MCF 10A (cell line): ENCODE measurements at regions not wholly inside any gene's neighbourhood (a gene's known extent, or its start where the extent isn't known, plus 50 kb on each side); places are given as distances from the start of the nearest gene placed in this dataset.

Experiments used
- BruUV-seq: library from RNA; stranded (reverse); fragments of 400-500 nt; replicated peaks from 2 replicates; lab custom pipeline; 2021; lab: Mats Ljungman, UMichigan
- CTCF ChIA-PET: fragments of 300-600 bp; sonication (Branson Sonifier 250); formaldehyde crosslinking; extraction: SDS; loops from one replicate; lab custom pipeline; 2021; ENCODE audit warnings: antibody characterized with exemption, inconsistent platforms; lab: Yijun Ruan, JAX
- POLR2A ChIA-PET: fragments of 300-600, 350-650 bp; sonication (Branson Sonifier 250); formaldehyde crosslinking; extraction: SDS; loops from one replicate; lab custom pipeline; 2020; ENCODE audit warnings: antibody characterized with exemption, inconsistent platforms; lab: Yijun Ruan, JAX
- DNase-seq: peaks from one replicate; pipeline ENCODE4 v3.0.0-alpha.2; 2018; ENCODE audit not compliant: unreplicated experiment
- H3K27ac Mint-ChIP-seq: one replicate; pipeline ENCODE4 v1.8.0; 2022; ENCODE audit warnings: mild to moderate bottlenecking, low read depth, mixed read lengths; ENCODE audit not compliant: unreplicated experiment
- H3K27me3 Mint-ChIP-seq: one replicate; pipeline ENCODE4 v1.8.0; 2022; ENCODE audit warnings: mixed read lengths; ENCODE audit not compliant: insufficient read depth, unreplicated experiment
- H3K36me3 Mint-ChIP-seq: one replicate; pipeline ENCODE4 v1.8.0; 2022; ENCODE audit warnings: mild to moderate bottlenecking, moderate library complexity, mixed read lengths; ENCODE audit not compliant: insufficient read depth, unreplicated experiment
- H3K4me1 Mint-ChIP-seq: one replicate; pipeline ENCODE4 v1.8.0; 2022; ENCODE audit warnings: mixed read lengths; ENCODE audit not compliant: insufficient read depth, unreplicated experiment
- H3K4me3 Mint-ChIP-seq: one replicate; pipeline ENCODE4 v1.8.0; 2022; ENCODE audit warnings: mild to moderate bottlenecking, moderate library complexity, mixed read lengths; ENCODE audit not compliant: unreplicated experiment
- H3K9me3 Mint-ChIP-seq: one replicate; pipeline ENCODE4 v1.8.0; 2022; ENCODE audit warnings: mixed read lengths; ENCODE audit not compliant: unreplicated experiment
- intact Hi-C: fragments of 100-400 bp; cut with micrococcal nuclease; formaldehyde crosslinking; loops from 2 replicates; pipeline ENCODE4 v1.14.1; 2022
- TF ChIP-seq, protein P1 (sequence below): fragments of 200-600 bp; IDR thresholded peaks from one replicate; pipeline ENCODE4 v1.8.0; 2022; ENCODE audit warnings: antibody characterized with exemption, mild to moderate bottlenecking; ENCODE audit not compliant: unreplicated experiment

DNA sequence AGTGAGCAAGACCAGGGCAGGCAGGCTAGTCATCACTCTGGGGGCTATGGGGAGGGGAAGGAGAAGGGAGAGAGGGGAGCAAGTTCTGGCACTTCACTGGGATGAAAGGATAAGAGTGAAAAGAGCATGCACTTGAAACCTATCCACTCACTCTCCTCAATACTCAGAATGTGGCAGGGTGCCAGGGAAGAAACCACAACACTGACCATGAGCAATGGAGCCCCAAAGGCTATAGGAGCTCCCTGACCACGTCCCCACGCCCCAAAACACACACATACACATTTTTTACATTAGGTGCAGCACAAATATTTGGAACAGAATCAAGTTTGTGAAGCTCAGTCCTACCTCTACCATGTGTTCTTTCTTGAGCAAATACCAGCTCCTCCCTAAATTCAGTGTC, 132.2 kb downstream of the IDS start:
- TF ChIP-seq, protein P1, sequence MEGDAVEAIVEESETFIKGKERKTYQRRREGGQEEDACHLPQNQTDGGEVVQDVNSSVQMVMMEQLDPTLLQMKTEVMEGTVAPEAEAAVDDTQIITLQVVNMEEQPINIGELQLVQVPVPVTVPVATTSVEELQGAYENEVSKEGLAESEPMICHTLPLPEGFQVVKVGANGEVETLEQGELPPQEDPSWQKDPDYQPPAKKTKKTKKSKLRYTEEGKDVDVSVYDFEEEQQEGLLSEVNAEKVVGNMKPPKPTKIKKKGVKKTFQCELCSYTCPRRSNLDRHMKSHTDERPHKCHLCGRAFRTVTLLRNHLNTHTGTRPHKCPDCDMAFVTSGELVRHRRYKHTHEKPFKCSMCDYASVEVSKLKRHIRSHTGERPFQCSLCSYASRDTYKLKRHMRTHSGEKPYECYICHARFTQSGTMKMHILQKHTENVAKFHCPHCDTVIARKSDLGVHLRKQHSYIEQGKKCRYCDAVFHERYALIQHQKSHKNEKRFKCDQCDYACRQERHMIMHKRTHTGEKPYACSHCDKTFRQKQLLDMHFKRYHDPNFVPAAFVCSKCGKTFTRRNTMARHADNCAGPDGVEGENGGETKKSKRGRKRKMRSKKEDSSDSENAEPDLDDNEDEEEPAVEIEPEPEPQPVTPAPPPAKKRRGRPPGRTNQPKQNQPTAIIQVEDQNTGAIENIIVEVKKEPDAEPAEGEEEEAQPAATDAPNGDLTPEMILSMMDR: no peak
- intact Hi-C loops: no loop called here
- BruUV-seq: no TSS peak

DNA sequence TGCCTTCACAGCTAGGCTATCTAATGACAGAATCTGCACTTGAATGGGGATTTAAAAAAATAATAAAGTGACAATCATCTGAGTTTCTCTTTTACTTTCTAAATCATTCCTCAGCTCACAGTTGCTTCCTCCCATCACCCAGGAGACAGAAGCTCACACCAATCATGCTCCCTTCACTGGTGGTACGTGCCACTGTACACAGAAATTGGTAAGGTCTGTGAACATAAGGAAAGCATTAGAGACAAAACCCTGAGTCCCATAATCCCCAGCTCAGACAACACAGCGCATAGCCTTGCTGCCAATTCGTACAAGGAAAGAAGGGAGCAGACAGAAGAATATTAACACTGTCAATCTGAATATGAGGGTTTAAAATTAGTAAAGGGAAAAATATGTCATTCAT, 133.1 kb downstream of the IDS start:
- H3K36me3 Mint-ChIP-seq: peaks cover 5% of the 10 kb centered on the region
- no peaks in the 10 kb centered on the region for H3K27me3 Mint-ChIP-seq
- no TSS peak for BruUV-seq
- TF ChIP-seq, protein P1: no peak
- H3K4me3 Mint-ChIP-seq: no peak overlapping the region
- intact Hi-C loops: no loop called here
- CTCF ChIA-PET: interaction anchor here (0.6 to 0.8 kb wide), 2 partner anchors 27 to 84 kb away, joined by 3 to 5 read pairs; no protein-coding TSS in a partner anchor
- DNase-seq: no peak
- peaks cover 17% of the 10 kb centered on the region for H3K4me1 Mint-ChIP-seq
- no peak overlapping the region for H3K27ac Mint-ChIP-seq
- H3K9me3 Mint-ChIP-seq: peaks cover 5% of the 10 kb centered on the region
- POLR2A ChIA-PET: interaction anchor here (0.6 to 1.3 kb wide), 2 partner anchors 59 to 133 kb away, joined by 3 to 4 read pairs; partner anchors contain the start of gene IDS

More for the DNA sequence above, 132.2 kb downstream of the IDS start:
- no peaks in the 10 kb centered on the region for H3K9me3 Mint-ChIP-seq
- ChIA-PET CTCF (no interaction called here), POLR2A (interaction anchor here (0.6 to 1.3 kb wide), 2 partner anchors 14 to 60 kb away, joined by 4 read pairs; no protein-coding TSS in a partner anchor)
- peak; percentile 77 for DNase-seq
- H3K27ac Mint-ChIP-seq: no peak overlapping the region
- H3K4me3 Mint-ChIP-seq: no peak overlapping the region
- no peaks in the 10 kb centered on the region for H3K36me3 Mint-ChIP-seq
- H3K4me1 Mint-ChIP-seq: peaks cover 17% of the 10 kb centered on the region
- no peaks in the 10 kb centered on the region for H3K27me3 Mint-ChIP-seq

DNA sequence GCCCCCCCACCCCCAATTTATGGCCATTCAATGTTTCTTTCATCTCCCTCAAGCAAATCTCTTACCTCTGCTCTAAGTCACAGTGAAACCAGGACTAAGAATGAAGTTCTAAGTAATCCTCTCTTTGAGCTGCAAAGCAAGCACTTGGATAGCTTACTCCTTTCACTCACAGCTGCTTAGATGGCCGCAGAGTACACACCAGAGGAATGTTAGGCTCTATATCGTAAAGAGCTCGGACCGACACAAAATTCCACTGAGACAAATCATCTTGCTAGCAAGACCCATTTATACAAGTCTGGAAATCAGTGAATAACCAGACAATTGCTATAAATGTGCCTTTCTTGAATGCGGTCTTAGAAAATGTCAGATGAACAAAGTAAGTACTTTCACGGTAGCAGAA, 135.0 kb downstream of the IDS start:
- POLR2A ChIA-PET: no interaction called here
- intact Hi-C loops: no loop called here
- no peaks in the 10 kb centered on the region for H3K27me3 Mint-ChIP-seq
- H3K4me3 Mint-ChIP-seq: no peak overlapping the region
- H3K36me3 Mint-ChIP-seq: peaks cover 5% of the 10 kb centered on the region
- CTCF ChIA-PET: no interaction called here
- BruUV-seq: no TSS peak
- DNase-seq: no peak
- no peak overlapping the region for H3K27ac Mint-ChIP-seq
- TF ChIP-seq, protein P1: no peak
- H3K9me3 Mint-ChIP-seq: peaks cover 13% of the 10 kb centered on the region
- peaks cover 17% of the 10 kb centered on the region for H3K4me1 Mint-ChIP-seq

DNA sequence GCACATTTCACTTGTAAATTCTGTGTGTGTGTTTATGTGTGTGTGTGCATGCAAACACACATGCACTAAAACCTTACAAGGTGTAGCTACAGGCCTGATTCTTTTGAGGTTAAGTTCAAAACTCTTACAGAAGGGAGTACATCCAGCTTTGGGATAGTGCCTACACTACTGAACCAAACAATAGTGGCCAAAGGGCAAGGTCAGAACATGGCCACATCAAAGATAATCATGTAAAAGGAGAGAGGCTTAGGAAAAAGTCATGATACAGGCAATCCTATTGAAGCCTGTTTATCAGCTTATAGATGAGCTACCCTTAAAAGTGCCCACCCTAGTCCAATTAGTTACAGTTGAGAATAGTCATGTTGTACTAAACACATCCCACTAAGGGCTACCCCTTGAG, 139.6 kb downstream of the IDS start:
- Mint-ChIP-seq H3K9me3 (peaks cover 20% of the 10 kb centered on the region), H3K27me3 (no peaks in the 10 kb centered on the region), H3K27ac (no peak overlapping the region), H3K4me3 (no peak overlapping the region), H3K4me1 (no peaks in the 10 kb centered on the region), H3K36me3 (peaks cover 5% of the 10 kb centered on the region)
- BruUV-seq: no TSS peak
- intact Hi-C loops: no loop called here
- CTCF ChIA-PET: interaction anchor here (0.6 kb wide), 1 partner anchor 1259 kb away, joined by 3 read pairs; no protein-coding TSS in a partner anchor
- DNase-seq: no peak
- POLR2A ChIA-PET: no interaction called here
- TF ChIP-seq, protein P1: no peak
